WI38 (cell line): ENCODE measurements at regions not wholly inside any gene's neighbourhood (a gene's known extent, or its start where the extent isn't known, plus 50 kb on each side); places are given as distances from the start of the nearest gene placed in this dataset.

Experiments
- H3K4me3 ChIP-seq: 2 replicates; pipeline ENCODE4 v1.5.1; 2011; ENCODE audit warnings: low read depth, mild to moderate bottlenecking, control low read depth, low read length
- TF ChIP-seq, protein P1 (sequence below): IDR thresholded peaks from 2 replicates; pipeline ENCODE4 v1.5.1; 2012; ENCODE audit warnings: low read depth, mild to moderate bottlenecking, control low read depth, low read length

- no peak overlapping the region for H3K4me3 ChIP-seq
- TF ChIP-seq, protein P1, sequence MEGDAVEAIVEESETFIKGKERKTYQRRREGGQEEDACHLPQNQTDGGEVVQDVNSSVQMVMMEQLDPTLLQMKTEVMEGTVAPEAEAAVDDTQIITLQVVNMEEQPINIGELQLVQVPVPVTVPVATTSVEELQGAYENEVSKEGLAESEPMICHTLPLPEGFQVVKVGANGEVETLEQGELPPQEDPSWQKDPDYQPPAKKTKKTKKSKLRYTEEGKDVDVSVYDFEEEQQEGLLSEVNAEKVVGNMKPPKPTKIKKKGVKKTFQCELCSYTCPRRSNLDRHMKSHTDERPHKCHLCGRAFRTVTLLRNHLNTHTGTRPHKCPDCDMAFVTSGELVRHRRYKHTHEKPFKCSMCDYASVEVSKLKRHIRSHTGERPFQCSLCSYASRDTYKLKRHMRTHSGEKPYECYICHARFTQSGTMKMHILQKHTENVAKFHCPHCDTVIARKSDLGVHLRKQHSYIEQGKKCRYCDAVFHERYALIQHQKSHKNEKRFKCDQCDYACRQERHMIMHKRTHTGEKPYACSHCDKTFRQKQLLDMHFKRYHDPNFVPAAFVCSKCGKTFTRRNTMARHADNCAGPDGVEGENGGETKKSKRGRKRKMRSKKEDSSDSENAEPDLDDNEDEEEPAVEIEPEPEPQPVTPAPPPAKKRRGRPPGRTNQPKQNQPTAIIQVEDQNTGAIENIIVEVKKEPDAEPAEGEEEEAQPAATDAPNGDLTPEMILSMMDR: no peak
Observed at GRCh38 chr13:73779881-73780280, 354.3 kb downstream of the KLF12 start.

DNA sequence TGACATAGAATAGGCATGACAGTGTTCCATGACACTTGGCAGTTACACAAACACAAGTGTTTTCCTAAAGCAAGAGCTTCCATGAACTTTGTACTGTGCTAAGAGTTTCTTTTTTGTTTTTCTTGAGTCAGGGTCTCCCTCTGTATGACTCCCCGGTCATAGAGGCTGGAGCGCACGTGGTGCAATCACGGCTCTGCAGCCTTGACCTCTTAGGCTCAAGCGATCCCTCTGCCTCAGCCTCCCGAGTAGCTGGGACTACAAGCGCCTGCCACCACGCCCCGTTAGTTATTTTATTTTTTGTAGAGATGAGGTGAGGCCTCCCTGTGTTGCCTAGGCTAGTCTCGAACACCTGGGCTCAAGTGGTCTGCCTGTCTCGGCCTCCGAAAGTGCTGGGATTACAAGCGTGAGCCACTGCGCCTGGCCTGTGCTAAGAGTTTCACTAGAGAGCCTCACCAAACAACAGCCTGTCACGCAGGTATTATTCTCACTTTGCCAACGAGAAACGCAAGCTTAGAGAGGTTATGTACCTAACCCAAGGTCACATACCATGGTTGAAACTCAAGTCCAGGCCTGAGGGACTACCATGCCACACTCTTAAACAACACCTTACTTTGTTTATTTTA lies 355.9 kb downstream of the KLF12 start:
- TF ChIP-seq, protein P1: no peak
- H3K4me3 ChIP-seq: no peak overlapping the region

- TF ChIP-seq, protein P1: no peak
Observed at GRCh38 chr13:73777134-73777533, 357.1 kb downstream of the KLF12 start.

DNA sequence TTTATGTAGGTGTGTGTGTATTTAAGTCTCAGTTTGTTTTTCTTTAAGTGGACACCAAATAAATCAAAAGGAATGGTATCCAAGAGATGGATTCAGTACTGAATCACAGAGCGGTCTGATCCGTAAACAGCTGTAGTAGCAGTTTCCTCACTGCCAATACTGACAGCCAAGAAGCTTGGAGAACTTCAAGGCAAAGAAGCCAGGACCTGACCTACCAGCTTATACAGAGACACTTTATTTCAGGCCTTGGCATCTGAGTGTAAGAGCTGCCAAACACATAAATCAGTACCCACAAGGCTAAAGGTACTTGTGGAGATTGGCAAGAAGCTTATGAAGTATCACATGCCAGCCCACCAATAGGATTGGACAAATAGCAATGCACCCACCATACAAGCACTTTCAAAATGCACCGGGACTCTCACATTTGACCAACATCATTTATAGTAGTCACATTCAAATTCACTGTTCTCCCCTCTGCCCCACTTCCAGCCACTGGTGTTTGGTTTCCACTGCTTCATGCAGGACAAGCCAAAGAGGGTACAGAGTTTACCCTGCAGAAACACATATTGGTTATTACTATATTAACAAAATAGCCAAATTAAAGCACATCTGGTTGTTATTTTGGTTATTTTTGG lies 357.9 kb downstream of the KLF12 start:
- TF ChIP-seq, protein P1: no peak
- H3K4me3 ChIP-seq: no peak overlapping the region

More at GRCh38 chr13:73777134-73777533, 357.1 kb downstream of the KLF12 start:
- H3K4me3 ChIP-seq: no peak overlapping the region

GRCh38 chr13:73773168-73773549 lies 361.0 kb downstream of the KLF12 start:
- TF ChIP-seq, protein P1: no peak

DNA sequence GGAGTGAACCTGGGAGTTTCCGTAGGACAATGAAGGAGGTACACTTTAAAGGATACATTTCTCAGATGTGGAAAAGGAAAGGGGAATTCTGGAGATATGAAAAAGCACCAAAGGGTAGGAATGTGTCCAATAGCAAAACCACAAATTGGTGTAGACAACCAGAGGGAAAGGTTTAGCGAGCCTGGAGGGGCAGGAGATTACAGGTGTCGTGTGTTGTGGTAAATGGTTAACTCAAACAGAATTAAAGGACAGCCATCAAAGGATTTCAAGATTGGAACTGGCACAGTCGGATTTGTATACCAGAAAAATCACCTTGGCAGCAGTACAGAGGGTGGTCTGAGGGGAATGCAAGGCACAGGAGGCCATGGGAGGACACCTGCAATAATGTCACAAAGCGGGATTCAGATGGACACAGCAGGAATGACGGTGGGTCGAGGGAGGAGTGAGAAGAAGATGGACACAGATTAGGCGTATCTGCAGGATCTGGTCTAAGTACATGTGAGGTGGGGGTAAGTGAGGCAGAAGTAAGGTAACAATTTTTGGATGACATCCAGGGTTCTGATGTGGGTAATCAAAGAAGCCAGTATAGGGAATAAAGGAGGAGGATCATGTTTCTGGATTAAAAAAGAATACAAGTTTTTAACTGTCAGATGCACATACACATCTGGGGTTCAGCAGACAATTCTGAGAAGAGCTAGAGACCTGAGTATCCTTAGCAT lies 361.6 kb downstream of the KLF12 start:
- TF ChIP-seq, protein P1: no peak
- no peak overlapping the region for H3K4me3 ChIP-seq

More at GRCh38 chr13:73773168-73773549, 361.0 kb downstream of the KLF12 start:
- H3K4me3 ChIP-seq: no peak overlapping the region

DNA sequence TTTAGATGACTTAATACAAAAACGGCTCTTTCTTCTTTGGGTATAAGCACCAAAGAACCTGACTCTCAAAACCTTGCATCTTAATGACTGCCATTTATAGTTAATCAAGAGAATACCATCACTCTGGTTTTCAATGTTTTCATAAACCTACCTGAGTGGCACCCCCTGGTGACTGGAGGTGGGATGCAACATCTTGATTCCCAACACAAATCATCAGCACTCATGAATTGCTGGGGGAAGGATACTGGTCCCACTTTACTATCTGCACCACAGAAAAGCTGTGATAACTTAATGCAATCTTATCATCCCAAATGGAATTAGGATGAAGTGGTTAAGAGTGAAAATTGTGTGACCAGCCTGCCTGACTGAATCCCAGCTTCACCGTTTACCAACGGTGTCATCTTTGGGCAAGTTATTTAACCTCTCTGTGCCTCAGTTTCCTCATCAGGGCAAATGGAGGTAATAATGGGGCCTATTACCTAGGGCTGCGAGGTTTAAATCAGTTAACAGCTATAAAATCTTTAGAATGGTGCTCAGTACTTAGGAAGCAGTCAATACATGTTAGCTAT lies 366.4 kb downstream of the KLF12 start:
- TF ChIP-seq, protein P1: peak; percentile 46
- no peak overlapping the region for H3K4me3 ChIP-seq
